Omental fat pad (tissue), 3 donors: ENCODE measurements at regions not wholly inside any gene's neighbourhood (a gene's known extent, or its start where the extent isn't known, plus 50 kb on each side); places are given as distances from the start of the nearest gene placed in this dataset.
A peak's percentile ranks its signal among the peaks of the same experiment; 100 is the strongest.

Experiments
- ATAC-seq: fragments of 150-250 bp; one replicate; pipeline ENCODE4 v1.9.1; 2016; ENCODE audit warnings: mild to moderate bottlenecking, moderate library complexity; ENCODE audit not compliant: low FRiP score
- DNase-seq: peaks from one replicate; pipeline ENCODE4 v3.0.0-alpha.2; 2019; ENCODE audit warnings: low spot score
- TF ChIP-seq, protein P1 (sequence below), 3 donors: fragments of 450-650 bp; IDR thresholded peaks; one replicate each; pipeline ENCODE4 v1.5.1; 2016 to 2017; ENCODE audit warnings: antibody characterized with exemption in 3 of 3, mild to moderate bottlenecking in 3 of 3, moderate library complexity in 2 of 3

- TF ChIP-seq, protein P1, sequence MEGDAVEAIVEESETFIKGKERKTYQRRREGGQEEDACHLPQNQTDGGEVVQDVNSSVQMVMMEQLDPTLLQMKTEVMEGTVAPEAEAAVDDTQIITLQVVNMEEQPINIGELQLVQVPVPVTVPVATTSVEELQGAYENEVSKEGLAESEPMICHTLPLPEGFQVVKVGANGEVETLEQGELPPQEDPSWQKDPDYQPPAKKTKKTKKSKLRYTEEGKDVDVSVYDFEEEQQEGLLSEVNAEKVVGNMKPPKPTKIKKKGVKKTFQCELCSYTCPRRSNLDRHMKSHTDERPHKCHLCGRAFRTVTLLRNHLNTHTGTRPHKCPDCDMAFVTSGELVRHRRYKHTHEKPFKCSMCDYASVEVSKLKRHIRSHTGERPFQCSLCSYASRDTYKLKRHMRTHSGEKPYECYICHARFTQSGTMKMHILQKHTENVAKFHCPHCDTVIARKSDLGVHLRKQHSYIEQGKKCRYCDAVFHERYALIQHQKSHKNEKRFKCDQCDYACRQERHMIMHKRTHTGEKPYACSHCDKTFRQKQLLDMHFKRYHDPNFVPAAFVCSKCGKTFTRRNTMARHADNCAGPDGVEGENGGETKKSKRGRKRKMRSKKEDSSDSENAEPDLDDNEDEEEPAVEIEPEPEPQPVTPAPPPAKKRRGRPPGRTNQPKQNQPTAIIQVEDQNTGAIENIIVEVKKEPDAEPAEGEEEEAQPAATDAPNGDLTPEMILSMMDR (IDR thresholded peaks at IDR 0.05) = no peak
- no peak for ATAC-seq
- no peak for DNase-seq
Observed at GRCh38 chr12:91333966-91334365, 151.3 kb upstream of the DCN start.

- TF ChIP-seq, protein P1 (IDR thresholded peaks at IDR 0.05) = no peak
- DNase-seq = no peak
- ATAC-seq = no peak
Observed at GRCh38 chr12:91332302-91332701, 149.7 kb upstream of the DCN start.

DNA sequence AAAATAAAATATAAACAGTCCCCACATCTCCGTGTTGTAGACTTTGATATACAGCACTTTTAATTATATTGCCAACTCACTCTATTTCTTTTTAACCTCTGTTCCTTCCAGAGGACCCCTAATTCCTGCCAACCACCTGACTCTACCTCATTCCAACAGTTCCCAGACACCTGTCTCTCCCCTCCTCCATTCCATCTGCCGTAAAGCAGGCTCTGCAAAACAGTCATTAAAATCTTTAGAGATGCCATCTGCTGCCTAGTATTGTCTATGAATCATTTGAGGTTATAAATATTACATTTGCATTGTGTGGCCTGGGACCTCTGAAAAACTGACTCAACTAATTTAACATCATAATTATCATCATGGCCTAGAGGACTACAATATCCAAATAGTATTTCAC, 148.8 kb upstream of the DCN start:
- TF ChIP-seq, protein P1 (IDR thresholded peaks at IDR 0.05) = no peak
- ATAC-seq (no peak), DNase-seq (no peak)

- TF ChIP-seq, protein P1 (IDR thresholded peaks at IDR 0.05) = no peak
- ATAC-seq (no peak), DNase-seq (no peak)
Observed at GRCh38 chr12:91328451-91328850, 145.8 kb upstream of the DCN start.

DNA sequence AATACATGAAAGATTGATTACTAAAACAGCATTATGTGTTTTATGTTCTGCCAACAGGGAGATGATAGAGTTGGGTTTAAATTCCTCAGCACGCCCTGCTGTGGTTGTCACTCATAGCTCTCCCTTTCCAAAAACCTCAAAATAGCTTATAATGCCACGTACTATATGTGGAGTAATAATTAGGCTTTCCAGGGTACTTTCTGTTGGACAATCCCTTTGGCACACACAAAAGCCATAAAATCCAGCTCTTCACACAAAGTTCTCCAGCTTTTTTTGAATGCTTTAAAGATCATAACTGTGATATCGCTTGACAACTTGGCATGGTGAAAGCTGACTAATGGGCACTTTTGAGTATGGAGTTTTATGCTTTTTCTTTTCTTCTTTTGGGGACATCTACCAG, 145.3 kb upstream of the DCN start:
- TF ChIP-seq, protein P1 (IDR thresholded peaks at IDR 0.05) = no peak
- ATAC-seq = peak; percentile 63

GRCh38 chr12:91327131-91327530, 144.5 kb upstream of the DCN start:
- ATAC-seq (no peak), DNase-seq (no peak)
- TF ChIP-seq, protein P1 (IDR thresholded peaks at IDR 0.05) = no peak

More for the DNA sequence above, 145.3 kb upstream of the DCN start:
- DNase-seq = no peak

DNA sequence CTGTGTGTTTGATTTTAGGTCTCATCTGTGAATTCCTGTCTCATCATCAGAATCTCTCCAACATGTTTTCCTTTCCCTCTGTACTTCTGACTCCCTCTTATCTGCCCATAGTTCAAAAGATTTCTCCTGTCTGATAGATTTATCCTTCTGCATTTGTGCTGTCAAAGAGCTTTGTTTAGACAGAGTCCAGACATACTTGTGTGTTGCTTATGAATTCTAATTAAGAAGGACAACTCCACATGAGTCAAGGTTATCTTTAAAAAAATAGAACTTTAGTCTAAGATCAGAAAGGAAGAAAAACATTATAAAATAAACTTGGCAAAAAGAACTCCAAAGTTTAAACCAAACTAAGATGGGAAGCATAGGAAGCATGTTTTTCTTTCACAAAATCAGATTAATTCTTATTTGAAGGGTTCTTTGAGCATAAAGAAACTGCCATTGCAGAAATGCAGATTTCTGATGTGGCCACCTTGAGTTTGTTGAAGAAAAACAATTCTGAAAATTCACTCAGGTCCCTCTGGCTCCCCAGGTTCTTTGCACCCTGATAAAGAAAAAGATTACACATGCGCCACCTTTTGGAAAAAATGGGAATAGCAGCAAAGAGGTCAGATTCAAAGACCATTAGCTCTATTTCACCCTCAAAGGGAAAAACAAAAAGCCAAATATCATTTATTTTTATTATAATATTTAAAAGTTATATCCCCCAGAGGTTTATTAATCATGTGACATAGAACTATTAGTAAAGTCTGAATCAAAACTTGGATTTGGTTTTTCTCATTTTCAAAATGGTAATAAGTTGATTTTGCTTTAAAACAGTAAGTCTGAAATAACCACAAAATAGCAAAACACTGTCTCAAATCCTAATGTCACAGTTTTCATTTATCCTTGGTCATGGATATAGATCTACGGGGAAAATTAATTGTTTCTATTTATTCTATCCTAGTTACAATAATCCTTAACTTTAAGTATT, 143.7 kb upstream of the DCN start:
- no peak for ATAC-seq
- TF ChIP-seq, protein P1 (IDR thresholded peaks at IDR 0.05) = peak in 1 of 3 donors; percentile 15
- DNase-seq = peak; percentile 35
